PFSK-1 (cell line): ENCODE measurements at regions not wholly inside any gene's neighbourhood (a gene's known extent, or its start where the extent isn't known, plus 50 kb on each side); places are given as distances from the start of the nearest gene placed in this dataset.

Experiments used
- FOXP2 ChIP-seq: optimal IDR thresholded peaks from 2 replicates; pipeline ENCODE3; 2011; ENCODE audit warnings: borderline replicate concordance, control low read depth, inconsistent platforms; ENCODE audit not compliant: insufficient read depth; ENCODE audit errors: extremely low read length, extremely low read depth
- POLR2AphosphoS5 ChIP-seq: IDR thresholded peaks from 2 replicates; pipeline ENCODE4 v1.6.1; 2012; ENCODE audit warnings: low read depth, mild to moderate bottlenecking, control low read depth, low read length, moderate library complexity
- REST ChIP-seq, 2 experiments: IDR thresholded peaks; 2 replicates each; pipeline versions ENCODE4 v1.6.1 to v1.8.0; 2011 to 2012; ENCODE audit warnings: low read depth in 2 of 2, low read length in 2 of 2, control low read depth in 1 of 2, inconsistent platforms in 1 of 2, mild to moderate bottlenecking in 1 of 2, moderate library complexity in 1 of 2; ENCODE audit not compliant: insufficient read depth in 1 of 2
- SIN3A ChIP-seq: IDR thresholded peaks from 2 replicates; pipeline ENCODE4 v1.6.1; 2012; ENCODE audit warnings: mild to moderate bottlenecking, low read length, moderate library complexity, borderline replicate concordance; ENCODE audit not compliant: insufficient read depth
- TAF1 ChIP-seq: IDR thresholded peaks from 2 replicates; pipeline ENCODE4 v1.6.1; 2012; ENCODE audit warnings: low read length, control low read depth, borderline replicate concordance; ENCODE audit not compliant: insufficient read depth

GRCh38 chr5:2263763-2264162 lies 381.0 kb upstream of the IRX4 start:
- TF ChIP-seq POLR2AphosphoS5 (no peak), REST (IDR thresholded peaks at IDR 0.05; ENCODE audit: insufficient read depth in 1 of 2, low read depth in 2 of 2, low read length in 2 of 2) (no peak), FOXP2 (no peak), SIN3A (no peak), TAF1 (no peak)

- TF ChIP-seq REST (IDR thresholded peaks at IDR 0.05; ENCODE audit: insufficient read depth in 1 of 2, low read depth in 2 of 2, low read length in 2 of 2) (no peak), TAF1 (no peak), POLR2AphosphoS5 (no peak), FOXP2 (no peak), SIN3A (no peak)
Observed at GRCh38 chr5:2262620-2263019, 379.9 kb upstream of the IRX4 start.

- TF ChIP-seq TAF1 = no peak
- TF ChIP-seq FOXP2 = no peak
- no peak for TF ChIP-seq POLR2AphosphoS5
- TF ChIP-seq SIN3A = no peak
- TF ChIP-seq REST (IDR thresholded peaks at IDR 0.05; ENCODE audit: insufficient read depth in 1 of 2, low read depth in 2 of 2, low read length in 2 of 2) = no peak
Observed at GRCh38 chr5:2261004-2261703, 378.4 kb upstream of the IRX4 start.

GRCh38 chr5:2260211-2261003 lies 377.7 kb upstream of the IRX4 start:
- TF ChIP-seq FOXP2 = no peak
- TF ChIP-seq POLR2AphosphoS5 = no peak
- TF ChIP-seq TAF1 = no peak
- TF ChIP-seq REST (IDR thresholded peaks at IDR 0.05; ENCODE audit: insufficient read depth in 1 of 2, low read depth in 2 of 2, low read length in 2 of 2) = no peak
- TF ChIP-seq SIN3A = no peak
